ENCODE measurements at regions not wholly inside any gene's neighbourhood (a gene's known extent, or its start where the extent isn't known, plus 50 kb on each side); places are given as distances from the start of the nearest gene placed in this dataset.

DNA sequence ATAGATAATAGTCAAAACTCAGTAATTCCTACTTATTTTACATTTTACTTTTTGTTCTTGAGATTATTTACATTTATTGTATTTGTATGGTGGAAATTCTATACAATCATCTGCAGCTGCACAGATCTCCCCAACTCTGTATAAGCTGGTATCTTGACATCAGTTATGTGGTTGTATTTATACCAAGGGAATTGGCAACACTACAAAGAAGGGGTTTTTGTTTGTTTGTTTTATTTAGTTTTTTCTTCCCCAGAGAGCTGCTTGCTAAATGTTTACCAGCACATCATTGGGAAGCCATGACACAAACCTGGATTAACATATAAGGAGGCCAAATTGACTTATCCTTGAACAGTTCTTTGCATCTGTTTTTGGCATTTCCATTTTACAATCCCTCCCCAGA lies 389.2 kb upstream of the KCNMB2 start:
- no peak overlapping the region for H3K4me3 ChIP-seq (ENCODE audit: control insufficient read depth, low read depth, low read length)
- no peak for DNase-seq (ENCODE audit: low read depth)
- no peak for TF ChIP-seq CTCF (IDR thresholded peaks at IDR 0.05; ENCODE audit: control insufficient read depth, insufficient read depth, low read depth, low read length, missing control alignments)

GRCh38 chr3:178152031-178152806 lies 384.0 kb upstream of the KCNMB2 start:
- TF ChIP-seq CTCF (IDR thresholded peaks at IDR 0.05; ENCODE audit: control insufficient read depth, insufficient read depth, low read depth, low read length, missing control alignments) = no peak
- no peak for DNase-seq (ENCODE audit: low read depth)
- H3K4me3 ChIP-seq (ENCODE audit: control insufficient read depth, low read depth, low read length) = no peak overlapping the region

GRCh38 chr3:178152988-178153387 lies 383.2 kb upstream of the KCNMB2 start:
- DNase-seq (ENCODE audit: low read depth) = no peak
- TF ChIP-seq CTCF (IDR thresholded peaks at IDR 0.05; ENCODE audit: control insufficient read depth, insufficient read depth, low read depth, low read length, missing control alignments) = no peak
- no peak overlapping the region for H3K4me3 ChIP-seq (ENCODE audit: control insufficient read depth, low read depth, low read length)

DNA sequence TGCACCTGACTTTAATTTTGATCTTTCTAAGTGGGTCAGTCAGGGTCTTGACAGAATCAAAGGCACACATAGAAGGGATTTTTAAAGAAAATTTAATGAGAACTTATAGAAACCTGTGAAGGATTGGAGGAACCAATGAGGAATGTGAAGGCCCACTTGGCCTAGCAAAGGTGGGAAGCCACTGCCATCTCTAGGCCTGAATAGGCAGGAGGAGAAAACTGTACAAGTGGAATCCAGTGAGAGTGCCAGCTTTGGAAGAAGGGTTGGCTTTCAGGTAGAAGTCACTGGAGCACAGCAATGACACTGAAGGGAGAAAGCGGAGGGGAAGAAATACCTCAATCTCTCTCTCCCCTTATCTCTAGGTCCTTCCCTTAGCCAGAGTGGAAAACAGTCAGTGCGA lies 380.7 kb upstream of the KCNMB2 start:
- no peak for DNase-seq (ENCODE audit: low read depth)
- TF ChIP-seq CTCF (IDR thresholded peaks at IDR 0.05; ENCODE audit: control insufficient read depth, insufficient read depth, low read depth, low read length, missing control alignments) = no peak
- H3K4me3 ChIP-seq (ENCODE audit: control insufficient read depth, low read depth, low read length) = no peak overlapping the region

DNA sequence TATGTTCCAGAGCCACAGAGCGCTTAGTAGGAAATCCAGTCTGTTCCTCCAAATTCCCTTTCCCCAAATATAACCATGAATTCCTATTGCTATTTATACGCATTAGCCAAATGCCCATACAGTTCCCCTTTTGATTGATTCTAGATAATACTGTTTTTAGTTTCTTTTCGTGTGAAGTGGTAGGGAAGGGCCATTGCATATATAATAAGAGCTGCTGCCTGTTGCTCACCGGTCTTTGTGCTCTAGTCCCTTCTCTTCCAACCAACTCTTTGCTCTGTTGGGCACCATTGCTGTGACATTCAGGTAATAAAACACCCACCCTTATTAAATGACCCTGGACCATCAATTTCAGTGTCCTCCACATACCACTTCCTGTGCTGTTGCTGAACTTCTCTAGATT lies 379.9 kb upstream of the KCNMB2 start:
- DNase-seq (ENCODE audit: low read depth) = no peak
- TF ChIP-seq CTCF (IDR thresholded peaks at IDR 0.05; ENCODE audit: control insufficient read depth, insufficient read depth, low read depth, low read length, missing control alignments) = no peak
- no peak overlapping the region for H3K4me3 ChIP-seq (ENCODE audit: control insufficient read depth, low read depth, low read length)

- DNase-seq (ENCODE audit: low read depth) = no peak
- no peak overlapping the region for H3K4me3 ChIP-seq (ENCODE audit: control insufficient read depth, low read depth, low read length)
- TF ChIP-seq CTCF (IDR thresholded peaks at IDR 0.05; ENCODE audit: control insufficient read depth, insufficient read depth, low read depth, low read length, missing control alignments) = no peak
Observed at GRCh38 chr3:178159691-178160220, 376.5 kb upstream of the KCNMB2 start.
